GM23338 (cell line): ENCODE measurements at regions not wholly inside any gene's neighbourhood (a gene's known extent, or its start where the extent isn't known, plus 50 kb on each side); places are given as distances from the start of the nearest gene placed in this dataset.

Experiments used
- ATAC-seq: fragments of 200-7000 bp; cut with Tn5 transposase; 3 replicates; pipeline ENCODE4 v1.9.1; 2020
- DNase-seq: peaks from one replicate; pipeline ENCODE4 v3.0.0-alpha.2; 2015; ENCODE audit warnings: low spot score
- H2AFZ ChIP-seq: fragments of 200-600 bp; sonication (generic); 2 replicates; pipeline ENCODE4 v1.8.0; 2016; ENCODE audit warnings: antibody characterized with exemption, mild to moderate bottlenecking, moderate library complexity
- H3F3A ChIP-seq: fragments of 200-600 bp; sonication (generic); replicated peaks from 2 replicates; pipeline ENCODE4 v1.8.0; 2017; ENCODE audit warnings: antibody characterized with exemption, mixed run types, low read depth
- H3K27ac ChIP-seq: fragments of 200-600 bp; sonication (generic); 2 replicates; pipeline ENCODE4 v1.6.1; 2016; ENCODE audit warnings: low read depth
- H3K27me3 ChIP-seq: fragments of 200-600 bp; sonication (generic); 2 replicates; pipeline ENCODE4 v1.8.0; 2016; ENCODE audit warnings: mild to moderate bottlenecking, mixed run types, moderate library complexity; ENCODE audit not compliant: insufficient read depth
- H3K36me3 ChIP-seq: fragments of 200-600 bp; sonication (generic); 2 replicates; pipeline ENCODE4 v1.8.0; 2016; ENCODE audit warnings: mild to moderate bottlenecking; ENCODE audit not compliant: insufficient read depth
- H3K4me1 ChIP-seq: fragments of 200-600 bp; sonication (generic); 2 replicates; pipeline ENCODE4 v1.8.0; 2016; ENCODE audit warnings: mild to moderate bottlenecking, moderate library complexity; ENCODE audit not compliant: insufficient read depth
- H3K4me2 ChIP-seq: fragments of 200-600 bp; sonication (generic); 2 replicates; pipeline ENCODE4 v1.7.1; 2017; ENCODE audit warnings: mixed run types
- H3K4me3 ChIP-seq: fragments of 200-600 bp; sonication (generic); 2 replicates; pipeline ENCODE4 v1.6.1; 2016; ENCODE audit warnings: mixed run types
- H3K79me2 ChIP-seq: fragments of 200-600 bp; sonication (generic); replicated peaks from 2 replicates; pipeline ENCODE4 v1.8.0; 2017; ENCODE audit warnings: mild to moderate bottlenecking; ENCODE audit not compliant: insufficient read depth
- H3K9me2 ChIP-seq: fragments of 200-600 bp; sonication (generic); 2 replicates; pipeline ENCODE4 v1.8.0; 2017; ENCODE audit not compliant: insufficient read depth
- H4K20me1 ChIP-seq: fragments of 200-600 bp; sonication (generic); replicated peaks from 2 replicates; pipeline ENCODE4 v1.8.0; 2017; ENCODE audit warnings: mild to moderate bottlenecking; ENCODE audit not compliant: insufficient read depth
- H3K27ac Mint-ChIP-seq: 2 replicates; pipeline ENCODE4 v1.8.0; 2020; ENCODE audit warnings: inconsistent platforms, mild to moderate bottlenecking, moderate library complexity, mixed read lengths
- H3K27me3 Mint-ChIP-seq: 3 replicates; pipeline ENCODE4 v1.8.0; 2022; ENCODE audit warnings: low read depth, mild to moderate bottlenecking, moderate library complexity, mixed read lengths, inconsistent platforms; ENCODE audit not compliant: insufficient read depth, poor library complexity
- H3K36me3 Mint-ChIP-seq: 3 replicates; pipeline ENCODE4 v1.8.0; 2021; ENCODE audit warnings: low read depth, mild to moderate bottlenecking, inconsistent platforms, moderate library complexity, mixed read lengths
- H3K4me1 Mint-ChIP-seq: 3 replicates; pipeline ENCODE4 v1.8.0; 2020; ENCODE audit warnings: mild to moderate bottlenecking, inconsistent platforms, mixed read lengths
- H3K4me3 Mint-ChIP-seq: 3 replicates; pipeline ENCODE4 v1.8.0; 2021; ENCODE audit warnings: moderate library complexity, mild to moderate bottlenecking, inconsistent platforms, mixed read lengths
- H3K9me3 Mint-ChIP-seq: 3 replicates; pipeline ENCODE4 v1.8.0; 2020; ENCODE audit warnings: moderate library complexity, mild to moderate bottlenecking, inconsistent platforms, mixed read lengths
- EZH2 ChIP-seq: fragments of 200-600 bp; sonication (generic); IDR thresholded peaks from one replicate; pipeline ENCODE4 v1.8.0; 2017; ENCODE audit warnings: antibody characterized with exemption, mild to moderate bottlenecking, low read depth; ENCODE audit not compliant: unreplicated experiment
- STAT1 ChIP-seq: IDR thresholded peaks from one replicate; pipeline ENCODE4 v1.6.1; 2016; ENCODE audit warnings: antibody characterized with exemption; ENCODE audit not compliant: unreplicated experiment
- ZNF331 ChIP-seq: fragments of 250-450 bp; sonication (Bioruptor Pico); IDR thresholded peaks from 2 replicates; pipeline ENCODE4 v1.5.0; 2020; ENCODE audit warnings: low read depth, mild to moderate bottlenecking, moderate library complexity
- TF ChIP-seq, protein P1 (sequence below): IDR thresholded peaks from one replicate; pipeline ENCODE4 v1.6.1; 2018; ENCODE audit warnings: antibody characterized with exemption; ENCODE audit not compliant: unreplicated experiment
- TF ChIP-seq, protein P2 (sequence below), 2 experiments: fragments of 200-600 bp in 1 of 2; sonication (generic) in 1 of 2; conservative IDR thresholded peaks; 2 replicates each; pipeline versions ENCODE4 v1.5.1 to v1.6.1; 2016 to 2017; ENCODE audit warnings: antibody characterized with exemption in 2 of 2, low read depth in 2 of 2, mild to moderate bottlenecking in 2 of 2, moderate library complexity in 1 of 2
- TF ChIP-seq, protein P3 (sequence below): IDR thresholded peaks from 2 replicates; pipeline ENCODE4 v1.6.1; 2016; ENCODE audit warnings: antibody characterized with exemption

DNA sequence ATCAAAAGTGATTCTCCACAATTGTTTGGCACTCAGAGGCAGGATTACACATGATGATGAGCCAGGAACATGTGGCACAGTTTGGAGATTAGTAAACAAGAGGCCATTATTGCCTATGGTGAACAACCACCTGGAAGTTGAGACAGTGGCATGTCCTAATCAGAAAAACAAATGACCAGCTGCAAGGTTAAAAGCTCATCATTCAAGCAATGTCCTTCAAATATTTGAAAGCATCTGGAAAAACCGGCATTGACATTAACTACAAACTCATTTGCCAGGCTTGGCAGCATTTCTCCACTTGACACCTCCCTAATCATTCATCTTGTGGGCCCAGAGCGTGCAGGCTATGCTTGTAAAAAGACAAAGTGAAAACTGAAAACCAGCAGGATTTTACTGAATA, 80.6 kb upstream of the MEGF10 start:
- no peaks in the 10 kb centered on the region for H3K36me3 Mint-ChIP-seq
- peaks cover 13% of the 10 kb centered on the region for H3K4me1 Mint-ChIP-seq
- Histone ChIP-seq H3K27me3 (no peaks in the 10 kb centered on the region), H4K20me1 (no peaks in the 10 kb centered on the region), H3K4me2 (no peak overlapping the region), H3K79me2 (no peaks in the 10 kb centered on the region), H2AFZ (peak overlapping the region; percentile 66), H3K9me2 (0 out of 2 replicates have a peak, but pooled peaks cover 5% of the 10 kb centered on the region), H3K4me3 (no peak overlapping the region), H3K36me3 (no peaks in the 10 kb centered on the region), H3F3A (no peaks in the 10 kb centered on the region), H3K27ac (no peak overlapping the region), H3K4me1 (peaks cover 14% of the 10 kb centered on the region)
- TF ChIP-seq, protein P1, sequence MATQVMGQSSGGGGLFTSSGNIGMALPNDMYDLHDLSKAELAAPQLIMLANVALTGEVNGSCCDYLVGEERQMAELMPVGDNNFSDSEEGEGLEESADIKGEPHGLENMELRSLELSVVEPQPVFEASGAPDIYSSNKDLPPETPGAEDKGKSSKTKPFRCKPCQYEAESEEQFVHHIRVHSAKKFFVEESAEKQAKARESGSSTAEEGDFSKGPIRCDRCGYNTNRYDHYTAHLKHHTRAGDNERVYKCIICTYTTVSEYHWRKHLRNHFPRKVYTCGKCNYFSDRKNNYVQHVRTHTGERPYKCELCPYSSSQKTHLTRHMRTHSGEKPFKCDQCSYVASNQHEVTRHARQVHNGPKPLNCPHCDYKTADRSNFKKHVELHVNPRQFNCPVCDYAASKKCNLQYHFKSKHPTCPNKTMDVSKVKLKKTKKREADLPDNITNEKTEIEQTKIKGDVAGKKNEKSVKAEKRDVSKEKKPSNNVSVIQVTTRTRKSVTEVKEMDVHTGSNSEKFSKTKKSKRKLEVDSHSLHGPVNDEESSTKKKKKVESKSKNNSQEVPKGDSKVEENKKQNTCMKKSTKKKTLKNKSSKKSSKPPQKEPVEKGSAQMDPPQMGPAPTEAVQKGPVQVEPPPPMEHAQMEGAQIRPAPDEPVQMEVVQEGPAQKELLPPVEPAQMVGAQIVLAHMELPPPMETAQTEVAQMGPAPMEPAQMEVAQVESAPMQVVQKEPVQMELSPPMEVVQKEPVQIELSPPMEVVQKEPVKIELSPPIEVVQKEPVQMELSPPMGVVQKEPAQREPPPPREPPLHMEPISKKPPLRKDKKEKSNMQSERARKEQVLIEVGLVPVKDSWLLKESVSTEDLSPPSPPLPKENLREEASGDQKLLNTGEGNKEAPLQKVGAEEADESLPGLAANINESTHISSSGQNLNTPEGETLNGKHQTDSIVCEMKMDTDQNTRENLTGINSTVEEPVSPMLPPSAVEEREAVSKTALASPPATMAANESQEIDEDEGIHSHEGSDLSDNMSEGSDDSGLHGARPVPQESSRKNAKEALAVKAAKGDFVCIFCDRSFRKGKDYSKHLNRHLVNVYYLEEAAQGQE: no peak
- TF ChIP-seq, protein P2, sequence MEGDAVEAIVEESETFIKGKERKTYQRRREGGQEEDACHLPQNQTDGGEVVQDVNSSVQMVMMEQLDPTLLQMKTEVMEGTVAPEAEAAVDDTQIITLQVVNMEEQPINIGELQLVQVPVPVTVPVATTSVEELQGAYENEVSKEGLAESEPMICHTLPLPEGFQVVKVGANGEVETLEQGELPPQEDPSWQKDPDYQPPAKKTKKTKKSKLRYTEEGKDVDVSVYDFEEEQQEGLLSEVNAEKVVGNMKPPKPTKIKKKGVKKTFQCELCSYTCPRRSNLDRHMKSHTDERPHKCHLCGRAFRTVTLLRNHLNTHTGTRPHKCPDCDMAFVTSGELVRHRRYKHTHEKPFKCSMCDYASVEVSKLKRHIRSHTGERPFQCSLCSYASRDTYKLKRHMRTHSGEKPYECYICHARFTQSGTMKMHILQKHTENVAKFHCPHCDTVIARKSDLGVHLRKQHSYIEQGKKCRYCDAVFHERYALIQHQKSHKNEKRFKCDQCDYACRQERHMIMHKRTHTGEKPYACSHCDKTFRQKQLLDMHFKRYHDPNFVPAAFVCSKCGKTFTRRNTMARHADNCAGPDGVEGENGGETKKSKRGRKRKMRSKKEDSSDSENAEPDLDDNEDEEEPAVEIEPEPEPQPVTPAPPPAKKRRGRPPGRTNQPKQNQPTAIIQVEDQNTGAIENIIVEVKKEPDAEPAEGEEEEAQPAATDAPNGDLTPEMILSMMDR (conservative IDR thresholded peaks at IDR 0.05; ENCODE audit: low read depth in 2 of 2): no peak
- TF ChIP-seq, protein P3, sequence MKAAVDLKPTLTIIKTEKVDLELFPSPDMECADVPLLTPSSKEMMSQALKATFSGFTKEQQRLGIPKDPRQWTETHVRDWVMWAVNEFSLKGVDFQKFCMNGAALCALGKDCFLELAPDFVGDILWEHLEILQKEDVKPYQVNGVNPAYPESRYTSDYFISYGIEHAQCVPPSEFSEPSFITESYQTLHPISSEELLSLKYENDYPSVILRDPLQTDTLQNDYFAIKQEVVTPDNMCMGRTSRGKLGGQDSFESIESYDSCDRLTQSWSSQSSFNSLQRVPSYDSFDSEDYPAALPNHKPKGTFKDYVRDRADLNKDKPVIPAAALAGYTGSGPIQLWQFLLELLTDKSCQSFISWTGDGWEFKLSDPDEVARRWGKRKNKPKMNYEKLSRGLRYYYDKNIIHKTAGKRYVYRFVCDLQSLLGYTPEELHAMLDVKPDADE: no peak
- H3K9me3 Mint-ChIP-seq: no peaks in the 10 kb centered on the region
- no peak overlapping the region for H3K27ac Mint-ChIP-seq
- no peak overlapping the region for H3K4me3 Mint-ChIP-seq
- ATAC-seq (no peak), DNase-seq (no peak)
- H3K27me3 Mint-ChIP-seq: no peaks in the 10 kb centered on the region

DNA sequence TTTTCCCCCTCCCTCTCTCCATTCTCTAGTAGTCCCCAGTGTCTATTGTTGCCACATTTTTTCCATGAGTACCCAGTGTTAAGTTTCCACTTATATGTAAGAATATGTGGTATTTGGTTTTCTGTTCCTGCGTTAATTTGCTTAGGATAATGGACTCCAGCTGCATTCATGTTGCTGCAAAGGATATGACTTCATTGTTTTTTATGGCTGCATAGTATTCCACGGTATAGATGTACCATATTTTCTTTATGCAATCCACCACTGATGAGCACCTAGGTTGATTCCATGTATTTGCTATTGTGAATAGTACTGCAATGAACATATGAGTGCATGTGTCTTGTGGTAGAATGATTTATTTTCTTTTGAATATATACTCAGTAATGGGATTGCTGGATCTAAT, 77.4 kb upstream of the MEGF10 start:
- Mint-ChIP-seq H3K36me3 (no peaks in the 10 kb centered on the region), H3K27ac (no peak overlapping the region), H3K4me1 (peaks cover 12% of the 10 kb centered on the region), H3K27me3 (peaks cover 3% of the 10 kb centered on the region), H3K4me3 (no peak overlapping the region), H3K9me3 (no peaks in the 10 kb centered on the region)
- Histone ChIP-seq H3K9me2 (0 out of 2 replicates have a peak, but pooled peaks cover 5% of the 10 kb centered on the region), H3K4me1 (peaks cover 8% of the 10 kb centered on the region), H2AFZ (no peak overlapping the region), H3K4me2 (no peak overlapping the region), H3K4me3 (no peak overlapping the region), H4K20me1 (no peaks in the 10 kb centered on the region), H3K36me3 (no peaks in the 10 kb centered on the region), H3F3A (no peaks in the 10 kb centered on the region), H3K79me2 (no peaks in the 10 kb centered on the region), H3K27ac (no peak overlapping the region), H3K27me3 (no peaks in the 10 kb centered on the region)
- no peak for DNase-seq
- no peak for ATAC-seq
- TF ChIP-seq STAT1 (no peak), ZNF331 (CRISPR knock-in tag) (no peak), EZH2 (no peak)
- TF ChIP-seq, protein P2 (conservative IDR thresholded peaks at IDR 0.05; ENCODE audit: low read depth in 2 of 2): no peak
- TF ChIP-seq, protein P3: no peak
